Stimulated activated naive CD8-positive, alpha-beta T cell treated with anti-CD3 and anti-CD28 coated beads, Interleukin-15, Interleukin-2, amounts not matched to agents 100 U/mL and 50 U/mL, for 24 hours (primary cell): ENCODE measurements at regions not wholly inside any gene's neighbourhood (a gene's known extent, or its start where the extent isn't known, plus 50 kb on each side); places are given as distances from the start of the nearest gene placed in this dataset.
A peak's percentile ranks its signal among the peaks of the same experiment; 100 is the strongest.
"Not testable (repeated sequence)": the region's sequence is repeated elsewhere in the genome, so short reads cannot be mapped to it uniquely, and the experiment has no call there.

Source experiments
- ATAC-seq: fragments of 150-1000 bp; cut with Tn5 transposase; one replicate; pipeline ENCODE4 v1.10.0; 2021
- DNase-seq: peaks from one replicate; pipeline ENCODE4 v3.0.0; 2021

DNA sequence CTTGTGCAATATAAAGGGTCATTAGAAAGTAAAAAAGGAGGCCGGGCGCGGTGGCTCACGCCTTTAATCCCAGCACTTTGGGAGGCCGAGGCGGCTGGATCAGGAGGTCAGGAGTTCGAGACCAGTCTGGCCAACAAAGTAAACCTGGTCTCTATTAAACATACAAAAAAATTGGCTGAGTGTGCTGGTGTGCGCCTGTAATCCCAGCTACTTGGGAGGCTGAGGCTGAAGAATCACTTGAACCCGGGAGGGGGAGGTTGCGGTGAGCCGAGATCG lies 102.8 kb upstream of the TMPRSS2 start:
- DNase-seq, ATAC-seq: not testable (repeated sequence)

DNA sequence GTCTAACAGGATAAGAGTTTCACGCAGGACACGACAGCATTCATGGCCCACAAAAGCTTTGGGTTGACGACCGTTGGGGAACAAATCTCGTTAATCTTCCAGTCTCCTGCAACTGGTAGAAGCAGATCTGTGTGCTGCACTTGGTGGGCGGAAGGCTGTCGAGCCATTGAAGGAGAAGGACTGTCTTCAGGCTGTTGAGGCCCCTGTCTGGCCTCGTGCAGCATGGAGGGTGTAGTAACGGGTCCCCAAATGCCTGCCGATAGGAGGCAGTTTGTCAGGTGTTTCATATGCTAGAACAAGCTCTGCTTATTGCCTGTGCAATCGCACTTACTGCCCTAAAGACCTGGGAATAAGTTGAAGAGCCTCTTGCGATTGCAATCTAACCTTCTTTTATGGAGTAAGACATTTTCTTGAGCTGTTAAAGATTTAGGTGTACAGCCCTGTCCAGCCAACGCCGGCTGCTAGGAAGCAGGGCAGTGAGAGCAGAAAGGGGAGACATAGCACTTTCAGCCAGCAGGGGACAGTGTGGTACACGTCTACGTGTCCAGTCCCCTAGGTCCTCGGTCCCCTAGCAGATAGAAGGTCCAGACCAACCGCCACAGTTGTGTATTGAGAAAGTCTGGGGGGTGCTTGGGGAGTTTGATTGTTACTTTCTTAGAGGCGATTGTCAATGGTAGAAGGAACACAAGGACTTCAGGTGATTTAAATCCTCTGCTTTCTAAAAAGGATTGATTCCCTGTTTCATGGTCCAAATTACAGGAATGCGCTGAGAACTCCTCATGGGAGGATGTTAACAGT lies 102.3 kb upstream of the TMPRSS2 start:
- no peak for ATAC-seq

DNA sequence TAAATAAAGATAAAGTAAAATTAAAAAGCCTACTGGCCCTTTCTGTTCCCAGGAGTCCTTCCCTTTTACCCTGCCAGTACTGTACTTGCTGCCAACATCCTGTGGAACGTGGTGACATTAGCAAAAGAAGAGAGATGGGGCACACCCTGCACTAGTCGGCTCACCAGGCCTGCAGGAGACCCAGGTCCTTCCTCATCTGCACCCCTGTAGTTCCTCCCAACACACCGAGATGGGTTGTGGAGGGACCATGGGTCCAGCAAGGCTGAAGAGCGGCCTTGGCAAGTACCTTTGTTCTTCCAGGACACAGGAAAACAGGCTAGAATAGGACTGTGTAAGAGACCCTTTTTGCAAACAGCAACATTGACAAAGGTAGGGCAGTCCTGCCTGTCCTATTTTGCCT lies 98.7 kb upstream of the TMPRSS2 start:
- ATAC-seq (no peak), DNase-seq (no peak)

More for the DNA sequence above, 102.3 kb upstream of the TMPRSS2 start:
- DNase-seq = peak; percentile 46

DNA sequence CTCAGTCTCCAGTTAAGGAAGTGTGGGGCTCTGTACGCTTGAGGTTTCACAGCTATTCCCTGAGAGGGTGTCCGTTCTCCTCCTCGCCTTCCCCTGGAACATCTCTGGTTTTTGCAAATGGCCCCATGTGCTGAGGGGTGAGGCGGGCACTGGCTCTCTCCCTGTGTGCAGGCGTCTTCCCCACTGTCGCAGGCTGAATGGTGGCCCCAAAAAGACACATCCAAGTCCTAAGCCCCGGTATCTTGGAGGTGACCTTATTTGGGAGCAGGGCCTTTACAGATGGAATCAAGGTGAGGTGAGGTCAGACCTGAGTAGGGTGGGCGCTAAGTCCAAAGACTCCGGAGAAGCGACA lies 98.0 kb upstream of the TMPRSS2 start:
- no peak for ATAC-seq
- no peak for DNase-seq

DNA sequence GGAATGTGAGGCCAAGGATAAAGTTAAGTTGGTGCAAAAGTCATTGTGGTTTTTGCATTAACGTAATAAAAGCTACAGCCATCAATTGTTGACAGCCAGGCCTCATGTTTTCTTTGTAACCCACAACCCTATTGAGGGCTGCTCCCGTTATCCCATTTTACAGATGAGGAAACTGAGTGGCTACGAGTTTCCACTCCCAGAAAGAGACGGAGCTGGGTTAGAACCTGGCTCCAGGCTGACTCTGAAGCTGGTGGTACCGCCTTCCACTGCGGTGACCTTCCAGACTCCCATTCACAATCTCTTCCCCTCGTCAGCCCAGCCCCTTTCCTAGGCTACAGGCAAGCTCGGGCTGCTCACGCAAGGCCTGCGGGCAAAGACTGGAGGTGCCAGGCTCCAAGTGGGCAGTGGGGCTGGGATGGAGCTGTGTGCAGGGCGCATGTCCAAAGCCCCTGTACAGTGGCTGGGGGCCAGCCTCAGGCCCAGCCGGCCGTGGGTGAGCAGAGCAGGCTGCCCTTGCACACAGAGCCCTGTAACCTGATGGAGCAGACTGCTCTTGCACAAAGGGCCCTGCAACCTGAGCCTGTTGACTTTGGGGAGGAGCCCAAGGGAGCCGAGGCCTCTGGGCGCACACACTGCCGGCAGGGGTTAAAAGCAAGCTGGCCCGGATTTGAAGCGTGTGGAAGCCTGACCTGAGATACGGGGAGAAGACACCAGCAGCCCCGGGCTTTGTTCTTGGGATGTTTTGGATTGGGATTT lies 97.4 kb upstream of the TMPRSS2 start:
- DNase-seq (no peak), ATAC-seq (no peak)

DNA sequence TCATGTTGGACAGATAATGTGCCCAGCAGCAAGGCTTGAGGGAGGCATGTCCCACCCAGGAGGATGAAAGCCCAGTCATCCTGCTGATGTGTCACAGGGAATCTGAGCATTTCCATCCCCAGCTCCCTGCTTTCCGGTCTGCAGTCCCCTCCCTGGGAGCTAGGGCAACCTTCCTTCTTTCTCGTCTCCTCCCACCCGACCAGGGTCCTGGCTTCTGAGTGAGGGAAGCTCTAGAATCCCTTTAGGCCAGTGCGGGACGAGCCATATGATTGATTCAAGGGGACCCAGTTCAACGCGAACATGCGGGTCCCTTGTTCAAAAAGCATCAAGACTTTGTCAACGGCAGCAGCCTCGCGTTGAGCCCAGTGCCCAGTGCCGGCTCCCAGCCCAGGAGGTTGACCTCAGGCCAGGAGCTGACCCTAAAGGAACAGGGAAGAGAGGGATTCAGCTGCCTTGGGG lies 96.7 kb upstream of the TMPRSS2 start:
- DNase-seq (no peak), ATAC-seq (no peak)

DNA sequence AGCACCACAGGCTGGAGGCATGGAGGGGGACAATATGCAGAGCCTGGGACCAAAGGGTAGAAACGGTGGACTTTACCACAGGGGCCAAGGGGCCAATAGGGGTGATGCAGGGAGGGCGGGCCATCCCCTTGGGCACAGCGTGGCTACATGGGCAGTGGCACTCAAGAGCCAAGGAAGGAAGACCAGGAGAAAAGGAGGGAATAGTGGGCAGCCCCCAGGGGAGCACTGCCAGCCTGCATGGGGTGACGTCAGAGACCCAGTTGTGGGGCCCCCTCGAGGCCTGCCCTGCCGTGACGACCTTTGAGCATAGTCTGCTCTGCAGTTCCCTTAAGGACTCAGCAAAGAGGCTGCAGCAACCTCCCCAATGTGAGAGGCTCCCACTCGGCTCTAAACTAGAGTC lies 95.5 kb upstream of the TMPRSS2 start:
- no peak for DNase-seq
- ATAC-seq = no peak

DNA sequence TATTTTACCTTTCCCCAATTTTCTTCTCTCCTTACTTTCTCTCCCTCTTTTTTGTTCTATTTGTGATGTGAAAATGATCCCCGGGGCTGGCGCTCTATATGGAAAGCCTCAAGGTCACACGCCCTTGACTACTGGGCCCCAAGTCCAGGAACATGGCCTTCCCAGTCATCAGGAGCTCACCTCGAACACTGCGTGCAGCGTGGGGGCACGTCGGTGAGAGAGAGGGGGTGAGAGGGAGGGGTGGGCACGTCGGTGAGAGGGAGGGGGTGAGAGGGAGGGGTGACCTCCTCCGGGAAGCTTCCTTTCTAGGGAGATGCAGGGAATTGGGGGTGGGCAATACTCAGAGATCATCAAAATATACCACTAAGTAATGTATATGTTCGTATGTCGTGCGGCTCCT lies 94.6 kb upstream of the TMPRSS2 start:
- ATAC-seq = no peak
- no peak for DNase-seq

DNA sequence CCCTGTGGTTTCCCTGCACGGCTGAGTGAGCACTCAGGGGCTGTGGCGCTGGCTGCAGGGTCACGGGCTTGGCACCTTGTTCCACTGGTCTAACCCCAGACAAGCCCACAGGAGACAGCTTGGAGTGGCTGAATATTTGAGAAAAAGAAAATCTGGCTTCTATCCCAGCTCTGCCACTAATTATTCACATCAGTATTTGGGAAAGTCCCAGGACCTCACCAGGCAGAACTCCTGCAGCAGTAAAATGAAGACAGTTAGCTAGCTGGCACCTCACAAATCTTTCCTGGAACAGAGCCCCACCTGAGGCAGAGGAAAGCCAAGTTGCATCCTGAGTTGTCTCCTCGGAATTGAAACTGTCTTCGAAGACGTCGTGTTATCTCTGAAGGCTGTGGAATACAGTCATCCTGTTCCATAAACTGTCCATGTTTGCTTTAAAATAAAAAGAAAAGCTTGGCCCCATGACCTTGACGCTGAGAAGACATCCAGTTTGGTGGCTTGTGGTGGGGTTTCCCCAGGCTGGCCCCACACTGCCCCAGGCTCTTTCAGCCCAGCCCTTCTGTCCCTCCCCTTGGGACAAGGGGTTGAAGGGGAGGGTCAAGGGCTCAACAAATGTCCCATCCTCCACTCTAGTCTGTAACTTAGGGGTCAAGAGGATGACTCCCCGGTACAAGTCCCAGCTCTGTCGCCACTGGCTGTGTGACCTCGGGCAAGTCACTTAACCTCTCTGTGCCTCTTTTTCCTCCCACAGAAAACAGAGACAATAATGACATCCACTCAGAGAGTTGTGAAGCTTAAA lies 93.8 kb upstream of the TMPRSS2 start:
- peak; percentile 24 for ATAC-seq
- no peak for DNase-seq

DNA sequence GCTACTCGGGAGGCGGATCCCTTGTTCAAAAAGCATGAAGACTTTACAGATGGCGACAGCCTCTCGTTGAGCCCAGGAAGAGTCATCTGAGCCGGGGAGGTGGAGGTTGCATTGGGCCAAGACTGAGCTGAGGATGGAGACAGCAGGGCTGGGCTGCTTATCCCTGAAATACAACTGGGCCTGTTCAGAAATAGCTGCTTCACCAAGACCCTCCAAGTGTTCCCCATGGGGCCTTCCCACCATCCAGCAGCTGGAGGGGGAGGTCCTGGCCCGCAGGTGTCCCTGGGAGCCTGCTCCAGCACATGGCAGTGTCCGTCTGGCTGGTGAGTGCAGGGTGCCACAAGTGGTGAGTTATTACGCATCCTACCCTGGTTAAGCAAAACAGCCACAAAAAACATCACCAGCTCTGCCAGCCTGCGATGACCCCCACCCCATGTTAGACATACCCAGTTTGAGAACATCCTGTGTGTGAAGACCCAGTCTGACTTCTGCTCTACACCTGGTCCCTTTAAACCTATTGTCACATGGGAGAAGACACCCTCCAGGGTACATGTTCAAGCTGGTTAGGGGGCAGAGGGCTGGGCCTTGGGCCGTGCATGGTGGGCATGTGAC lies 93.1 kb upstream of the TMPRSS2 start:
- DNase-seq (no peak), ATAC-seq (no peak)

DNA sequence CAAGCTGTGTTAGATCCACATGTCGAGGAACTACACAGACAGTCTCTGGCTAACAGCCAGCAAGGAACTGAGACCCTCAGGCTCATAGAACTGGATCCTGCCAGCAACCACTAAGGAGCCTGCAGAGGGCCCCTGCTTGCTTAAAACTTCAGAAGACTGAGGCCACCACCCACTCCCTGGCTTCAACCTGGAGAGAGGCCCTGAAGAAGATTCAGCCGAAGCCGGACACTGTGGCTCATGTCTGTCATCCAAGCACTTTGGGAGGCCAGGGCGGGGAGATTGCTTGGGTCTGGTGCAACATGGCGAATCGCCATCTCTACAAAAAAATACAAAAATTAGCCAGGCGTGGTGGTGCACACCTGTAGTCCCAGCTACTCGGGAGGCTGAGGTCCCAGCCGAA lies 92.6 kb upstream of the TMPRSS2 start:
- ATAC-seq = no peak
- no peak for DNase-seq

DNA sequence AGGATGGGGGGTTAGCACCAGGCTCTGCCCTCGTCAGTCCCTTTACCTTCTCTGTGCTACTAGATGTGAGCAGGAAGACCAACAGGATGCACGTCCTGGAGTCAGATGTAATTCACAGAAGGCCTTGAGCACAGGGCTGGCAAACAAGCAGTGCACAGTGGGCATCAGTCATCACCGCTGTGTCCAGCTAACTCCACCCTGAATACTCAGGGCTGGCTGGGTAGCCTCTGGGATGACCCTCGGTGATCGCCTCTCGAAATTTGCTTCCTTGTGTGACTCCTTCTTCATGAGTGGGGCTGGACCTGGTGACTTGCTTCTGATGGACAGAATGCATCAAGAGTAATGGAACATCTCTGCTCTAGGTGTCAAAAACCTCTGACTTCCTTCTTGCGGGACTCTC lies 92.2 kb upstream of the TMPRSS2 start:
- ATAC-seq (no peak), DNase-seq (no peak)

DNA sequence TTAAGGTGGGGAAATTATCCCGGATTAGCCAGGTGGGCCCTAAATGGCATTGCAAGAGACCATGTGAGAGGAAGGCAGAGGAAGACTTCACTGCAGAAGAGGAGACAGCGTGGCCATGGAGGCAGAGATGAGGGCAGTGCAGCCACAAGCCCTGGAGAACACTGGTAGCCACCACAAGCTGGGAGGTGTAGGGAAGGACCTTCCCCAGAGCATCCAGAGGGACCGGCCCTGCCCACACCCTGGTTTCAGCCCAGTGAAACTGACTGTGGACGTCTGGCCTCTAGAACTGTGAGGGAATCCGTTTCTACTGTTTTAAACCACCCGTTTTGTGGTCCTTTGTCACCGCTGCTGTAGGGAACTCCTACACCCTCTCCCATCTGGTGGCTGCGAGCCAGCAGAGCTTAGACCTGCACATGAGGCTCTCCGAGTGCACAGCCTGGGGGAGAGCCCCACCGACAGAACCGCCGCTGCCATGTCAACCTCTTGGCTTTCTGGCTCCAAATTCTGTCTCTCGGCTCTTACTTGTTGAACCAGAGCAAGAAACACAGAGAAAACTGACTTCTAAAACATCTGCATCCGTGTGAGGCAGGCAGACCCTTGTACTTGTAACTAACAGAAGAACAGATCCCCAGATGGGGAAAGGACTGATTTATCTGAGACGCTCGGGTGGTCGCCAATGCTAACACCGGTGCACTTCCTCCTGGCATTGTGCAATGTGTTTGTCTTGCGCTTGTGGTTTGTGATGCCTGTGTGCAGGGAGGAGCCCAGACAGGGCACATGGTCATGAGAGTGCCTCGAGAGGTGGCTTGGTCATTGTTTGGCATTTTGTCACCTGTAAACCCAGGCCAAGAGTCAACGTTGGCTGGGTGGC lies 90.8 kb upstream of the TMPRSS2 start:
- DNase-seq (no peak), ATAC-seq (no peak)

DNA sequence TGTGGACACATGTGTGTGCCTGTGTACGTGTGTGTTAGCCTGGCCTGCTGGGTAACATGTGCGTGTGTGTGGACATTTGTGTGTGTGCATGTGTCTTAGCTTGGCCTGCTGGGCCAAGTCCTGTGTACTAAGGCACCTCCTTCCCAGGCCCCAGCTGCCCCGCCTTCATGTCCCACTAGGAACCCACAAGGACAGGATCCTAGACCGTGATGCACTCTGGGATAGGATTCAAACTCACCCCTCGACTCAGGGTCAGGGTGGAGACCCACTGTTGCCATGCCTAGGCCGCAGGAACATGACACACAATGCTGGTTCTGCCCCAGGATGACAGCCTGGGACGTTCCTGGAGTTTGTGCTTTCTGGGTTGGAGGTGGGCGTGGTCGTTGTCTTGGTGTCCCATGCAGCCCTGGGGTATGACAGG lies 89.9 kb upstream of the TMPRSS2 start:
- DNase-seq (no peak), ATAC-seq (peak; percentile 23)

DNA sequence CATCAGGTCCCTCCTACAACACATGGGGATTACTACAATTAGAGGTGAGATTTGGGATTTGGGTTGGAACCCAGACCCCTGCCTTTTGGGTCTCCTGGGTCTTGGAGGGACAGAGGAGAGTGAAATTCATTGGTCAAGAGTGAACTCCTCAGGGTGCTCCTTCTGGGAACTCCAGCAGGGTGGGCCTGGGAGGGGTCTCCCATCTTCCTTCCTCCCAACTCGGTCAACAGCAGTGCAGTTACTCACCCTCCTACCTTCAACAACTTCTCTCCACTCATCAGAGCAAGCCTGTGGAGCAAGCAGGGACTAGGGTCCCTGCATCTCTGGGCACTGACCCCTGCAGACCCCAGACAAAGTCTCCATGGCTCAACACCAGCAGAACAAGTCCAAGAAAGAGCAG lies 89.3 kb upstream of the TMPRSS2 start:
- ATAC-seq (no peak), DNase-seq (no peak)

DNA sequence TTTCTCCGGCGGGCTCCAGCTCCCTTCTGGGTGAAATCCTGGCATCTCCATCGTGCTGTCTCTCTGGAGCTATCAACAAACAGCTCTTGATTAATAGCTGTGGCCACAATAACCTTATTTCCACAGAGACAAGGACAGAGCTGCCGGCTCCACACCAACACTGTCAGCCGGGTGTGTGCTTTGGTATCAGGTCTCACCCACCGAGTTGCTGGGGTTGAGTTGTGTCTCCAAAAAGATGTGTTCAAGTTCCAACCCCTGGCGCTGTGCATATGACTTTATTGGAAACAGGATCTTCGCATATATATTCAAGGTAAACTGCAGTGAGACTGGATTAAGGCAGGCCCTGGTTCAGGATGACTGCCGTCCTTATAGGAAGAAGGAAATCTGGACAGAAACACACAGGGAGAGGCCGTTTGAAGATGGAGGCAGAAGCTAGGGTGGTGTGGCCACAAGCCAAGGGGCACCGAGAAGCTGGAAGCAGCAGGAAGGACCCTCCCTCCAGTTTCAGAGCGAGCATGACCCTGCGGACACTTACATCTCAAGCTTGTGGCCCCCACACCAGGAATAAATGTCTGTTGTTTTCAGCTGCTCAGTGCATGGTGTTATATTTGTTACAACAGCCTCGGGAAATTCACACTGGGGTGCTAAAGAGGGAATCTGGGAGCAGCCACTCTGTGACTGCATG lies 88.4 kb upstream of the TMPRSS2 start:
- DNase-seq (no peak), ATAC-seq (no peak)

DNA sequence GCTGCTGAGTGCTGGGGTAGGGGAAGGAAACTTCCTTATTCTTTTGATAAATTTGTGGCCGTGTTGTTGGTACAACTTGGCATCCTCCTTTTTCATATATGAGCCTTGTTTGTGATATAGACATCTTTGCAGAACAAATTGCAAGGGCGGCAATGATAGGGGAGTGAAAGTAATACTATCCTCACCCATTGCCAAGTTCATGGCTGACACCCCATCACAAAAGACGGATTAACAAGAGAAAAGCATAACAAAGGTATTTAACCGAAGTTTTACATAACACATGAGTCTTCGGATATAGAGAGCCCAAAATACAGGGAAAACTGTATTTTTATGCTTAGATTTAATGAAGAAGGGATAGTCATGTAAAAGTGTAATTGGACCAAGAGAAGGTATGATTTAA lies 86.3 kb upstream of the TMPRSS2 start:
- ATAC-seq = no peak
- DNase-seq = no peak

DNA sequence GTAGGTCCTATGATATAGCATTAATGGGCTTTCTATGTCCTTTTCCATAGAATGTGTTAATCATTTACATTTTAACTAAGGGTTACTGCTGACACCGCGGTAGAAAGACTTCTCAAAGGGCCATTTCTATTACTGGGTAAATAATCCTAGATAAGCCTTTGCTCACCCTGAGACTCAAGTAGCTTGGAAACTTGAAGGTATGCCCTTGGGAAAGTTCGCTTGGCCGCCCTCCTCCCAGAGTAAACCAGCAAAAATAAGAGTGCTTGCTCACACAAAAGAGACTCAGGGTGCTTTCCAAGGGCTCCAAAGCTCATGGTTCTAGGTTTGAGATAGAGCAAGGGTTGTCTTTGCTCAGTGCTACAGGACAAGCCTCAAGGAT lies 85.8 kb upstream of the TMPRSS2 start:
- no peak for DNase-seq
- no peak for ATAC-seq

DNA sequence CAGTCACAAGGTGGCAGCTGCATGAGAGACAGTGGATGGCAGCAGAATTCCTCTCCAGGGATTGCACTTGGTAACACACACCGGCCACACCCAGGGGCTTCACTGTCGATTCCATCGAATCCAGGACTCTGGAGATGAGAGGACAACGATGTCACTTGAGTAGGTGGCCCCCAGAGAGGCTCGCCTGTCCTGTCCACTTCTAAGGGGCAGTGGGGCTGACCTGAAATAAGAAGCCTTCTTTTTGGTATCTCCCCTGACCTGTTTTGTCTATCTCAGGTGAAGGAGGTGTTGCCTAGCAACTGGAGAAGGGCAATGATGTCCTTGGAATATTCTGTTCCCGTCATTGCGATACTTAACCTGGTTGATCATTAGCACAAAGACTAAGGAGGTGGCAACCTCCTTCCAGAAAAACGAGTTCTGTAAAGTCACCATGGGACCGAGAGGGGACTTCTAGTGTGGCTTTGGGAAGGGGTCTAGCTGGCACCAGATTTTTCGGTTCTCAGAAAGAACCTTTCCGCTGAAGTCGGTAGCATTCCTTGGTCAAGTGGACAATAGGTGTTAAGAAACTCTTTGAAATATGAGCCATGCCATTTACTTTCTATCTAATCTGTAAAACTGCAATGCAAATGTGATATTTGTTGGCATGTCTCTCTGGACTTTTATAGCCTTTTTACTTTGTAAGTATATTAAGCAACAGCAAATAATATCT lies 85.2 kb upstream of the TMPRSS2 start:
- ATAC-seq (no peak), DNase-seq (no peak)

DNA sequence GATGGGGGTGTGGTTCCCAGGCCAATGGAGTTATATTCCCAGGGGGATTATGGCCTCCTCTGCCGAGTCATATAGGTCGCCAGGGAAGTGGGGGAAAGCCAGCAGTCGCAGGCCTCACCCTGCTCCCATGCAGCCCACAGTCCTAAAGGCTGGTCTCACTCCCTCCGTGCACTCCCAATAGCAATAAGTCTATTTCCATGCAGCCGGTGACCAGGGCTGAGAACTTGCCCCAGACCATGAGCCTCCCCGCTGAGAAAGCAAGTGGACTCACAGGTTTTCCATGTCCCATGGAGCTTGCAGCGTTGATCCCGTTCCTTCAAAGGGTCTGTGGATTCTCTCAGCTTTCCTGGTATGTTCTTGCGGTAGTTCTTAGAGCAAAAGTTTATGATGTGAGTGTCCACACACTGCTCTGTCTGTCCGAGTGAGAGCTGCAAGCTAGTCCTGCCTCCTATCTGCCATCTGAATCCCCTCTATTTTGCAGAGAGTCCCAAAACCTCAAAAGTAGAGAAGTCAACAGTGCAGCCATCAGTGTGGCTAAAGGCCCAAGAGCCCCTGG lies 81.7 kb upstream of the TMPRSS2 start:
- DNase-seq (no peak), ATAC-seq (no peak)
